ENCODE measurements at regions not wholly inside any gene's neighbourhood (a gene's known extent, or its start where the extent isn't known, plus 50 kb on each side); places are given as distances from the start of the nearest gene placed in this dataset.

DNA sequence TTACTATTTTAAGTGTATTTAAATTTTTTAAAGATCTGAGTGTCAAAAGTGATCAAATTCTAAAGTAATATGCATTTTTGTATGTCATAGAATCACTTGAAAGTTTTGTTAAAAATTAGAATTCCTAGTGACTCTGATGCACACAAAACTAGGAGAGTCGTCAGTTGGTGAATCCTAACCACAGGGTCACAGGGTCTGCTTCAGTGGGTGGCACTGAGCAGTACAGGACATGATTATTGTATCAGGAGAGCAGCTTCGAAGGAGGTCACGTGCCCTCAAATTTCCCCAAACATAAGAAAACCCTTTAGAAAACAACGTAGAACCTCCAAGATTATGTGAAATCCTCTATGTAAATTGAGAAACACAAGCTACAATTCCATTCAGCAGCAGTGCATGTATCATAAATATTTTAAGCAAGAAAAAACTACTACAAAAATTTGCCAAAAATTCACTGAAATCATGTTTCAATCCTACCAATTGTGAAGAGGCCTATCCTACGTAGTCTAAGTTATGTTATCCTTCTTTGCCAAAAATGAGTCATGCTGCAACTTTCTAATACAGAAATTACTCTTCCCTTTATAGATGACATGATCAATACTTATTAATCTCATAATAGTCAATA lies 323.6 kb downstream of the AASDHPPT start:
- no peak for DNase-seq (ENCODE audit: low read depth, low spot score)

DNA sequence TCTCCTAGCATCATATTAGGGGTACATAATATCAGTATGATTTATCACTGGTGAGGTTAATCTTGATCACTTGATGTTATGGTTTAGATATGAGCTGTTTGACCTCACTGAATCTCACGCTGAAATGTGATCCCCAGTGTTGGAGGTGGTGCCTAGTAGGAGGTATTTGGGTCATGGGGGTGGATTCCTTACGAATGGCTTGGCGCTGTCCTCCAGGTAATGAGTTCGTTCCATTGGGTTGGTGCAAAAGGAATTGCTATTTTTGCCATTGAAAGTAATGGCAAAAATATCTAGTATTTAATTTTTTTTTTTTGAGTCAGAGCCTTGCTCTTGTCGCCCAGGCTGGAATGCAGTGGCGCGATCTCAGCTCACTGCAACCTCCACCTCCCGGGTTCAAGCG lies 326.3 kb downstream of the AASDHPPT start:
- DNase-seq (ENCODE audit: low read depth, low spot score): no peak

DNA sequence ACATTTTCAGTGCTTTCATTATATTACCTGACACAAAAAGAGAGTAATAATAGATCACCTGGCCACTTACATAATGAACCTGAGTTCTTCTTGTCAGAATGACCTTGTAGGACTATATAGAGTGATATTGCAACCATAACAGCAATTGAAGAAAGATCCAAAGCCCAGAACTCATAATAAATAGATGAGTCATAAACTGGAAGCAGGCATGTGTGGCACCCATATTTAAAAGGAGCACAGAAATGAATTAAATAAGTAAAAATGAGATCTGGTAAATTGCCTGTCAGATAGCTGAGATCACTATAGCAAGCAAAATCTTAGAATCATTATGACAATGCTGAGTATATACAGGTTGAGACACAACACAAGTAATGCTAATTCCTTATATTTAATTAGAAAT lies 331.8 kb downstream of the AASDHPPT start:
- DNase-seq (ENCODE audit: low read depth, low spot score): no peak

DNA sequence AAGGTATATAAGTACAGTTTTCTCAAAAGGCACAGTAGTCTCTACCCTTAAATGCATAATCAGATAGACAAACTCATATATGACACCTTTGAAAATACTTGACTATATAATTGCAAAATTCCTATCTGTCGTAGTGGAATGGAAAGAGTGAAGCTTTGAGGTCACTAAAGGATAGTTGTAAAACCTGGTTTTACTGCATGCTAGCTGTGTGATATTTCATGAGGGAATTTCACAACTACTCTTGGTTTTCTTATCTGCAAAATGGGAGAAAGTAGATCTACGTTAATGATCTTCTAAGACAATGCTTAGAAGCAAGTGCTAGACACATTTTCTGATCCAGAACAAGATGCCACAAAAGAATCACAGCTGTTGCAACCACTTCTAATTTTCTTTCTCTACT lies 332.2 kb downstream of the AASDHPPT start:
- DNase-seq (ENCODE audit: low read depth, low spot score): no peak

DNA sequence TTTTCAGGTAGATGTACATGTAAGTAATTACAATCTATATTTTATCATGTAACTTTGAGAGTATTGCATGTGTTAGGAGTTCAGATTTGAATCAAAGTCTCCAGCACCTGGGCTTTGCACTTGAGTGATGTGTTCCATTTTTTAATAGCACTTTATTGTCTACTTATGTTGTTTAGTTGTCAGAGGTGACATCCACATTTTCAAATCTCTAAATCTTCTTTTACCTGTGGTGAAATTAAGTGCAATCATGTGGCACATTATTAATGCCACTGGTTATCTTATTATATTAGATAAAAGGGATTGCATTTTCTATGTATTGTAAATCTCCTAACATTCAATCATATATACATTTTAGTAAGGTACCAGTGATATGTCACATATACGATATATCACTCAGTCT lies 333.4 kb downstream of the AASDHPPT start:
- DNase-seq (ENCODE audit: low read depth, low spot score): no peak

DNA sequence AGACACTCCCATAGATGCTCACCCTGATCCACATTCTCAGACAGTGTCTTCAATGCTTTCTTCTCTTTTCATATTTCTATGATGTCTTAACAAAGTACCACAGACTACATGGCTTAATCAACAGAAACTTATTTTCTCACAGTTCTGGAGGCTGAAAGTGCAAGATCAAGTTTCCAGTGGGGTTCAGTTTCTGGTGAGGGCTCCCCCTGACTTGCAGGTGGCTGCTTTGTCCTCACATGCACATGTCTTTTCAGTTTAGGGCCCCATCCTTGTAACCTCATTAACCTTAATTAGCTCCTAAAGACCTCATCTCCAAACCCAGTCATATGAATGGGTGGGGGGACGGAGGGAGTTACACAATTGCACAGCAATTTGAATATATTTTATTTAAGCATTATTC lies 335.8 kb downstream of the AASDHPPT start:
- DNase-seq (ENCODE audit: low read depth, low spot score): no peak

DNA sequence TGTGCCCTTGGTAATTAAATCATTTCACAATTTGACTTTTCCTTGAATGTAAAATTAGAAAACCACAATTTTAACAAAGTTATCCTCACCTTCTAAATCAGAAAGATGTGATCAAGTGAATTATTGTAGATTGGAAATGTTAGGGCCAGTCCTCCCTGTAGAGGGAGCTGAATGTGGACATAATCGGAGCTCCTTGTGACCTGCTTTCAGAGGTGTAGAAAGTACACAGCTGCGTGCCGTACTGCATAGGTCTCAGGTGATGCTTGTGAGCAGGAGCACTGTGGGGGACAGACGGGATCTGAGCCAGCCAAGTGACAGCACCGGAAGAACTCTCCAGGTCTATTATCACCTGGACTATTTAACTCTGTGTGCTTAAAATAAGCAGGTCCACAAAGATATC lies 338.0 kb downstream of the AASDHPPT start:
- no peak for DNase-seq (ENCODE audit: low read depth, low spot score)

DNA sequence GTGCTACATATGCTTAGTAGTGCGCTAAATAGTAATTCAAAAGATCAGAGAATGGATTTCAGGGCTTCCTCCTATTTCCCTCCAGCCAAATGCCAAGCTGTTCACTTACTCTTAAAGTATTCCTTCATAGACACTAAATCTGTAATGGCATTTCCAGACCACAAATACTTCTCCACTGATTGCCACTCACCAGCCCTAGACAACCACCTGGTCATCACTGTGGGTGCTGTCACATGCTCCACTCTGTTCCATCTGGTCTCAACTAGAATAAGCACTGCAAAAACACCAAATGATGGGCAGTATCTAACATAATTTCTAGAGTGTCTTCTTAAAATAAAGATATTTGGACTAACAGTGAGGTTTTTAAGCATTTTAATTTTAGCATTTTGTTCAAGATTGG lies 341.3 kb downstream of the AASDHPPT start:
- no peak for DNase-seq (ENCODE audit: low read depth, low spot score)

DNA sequence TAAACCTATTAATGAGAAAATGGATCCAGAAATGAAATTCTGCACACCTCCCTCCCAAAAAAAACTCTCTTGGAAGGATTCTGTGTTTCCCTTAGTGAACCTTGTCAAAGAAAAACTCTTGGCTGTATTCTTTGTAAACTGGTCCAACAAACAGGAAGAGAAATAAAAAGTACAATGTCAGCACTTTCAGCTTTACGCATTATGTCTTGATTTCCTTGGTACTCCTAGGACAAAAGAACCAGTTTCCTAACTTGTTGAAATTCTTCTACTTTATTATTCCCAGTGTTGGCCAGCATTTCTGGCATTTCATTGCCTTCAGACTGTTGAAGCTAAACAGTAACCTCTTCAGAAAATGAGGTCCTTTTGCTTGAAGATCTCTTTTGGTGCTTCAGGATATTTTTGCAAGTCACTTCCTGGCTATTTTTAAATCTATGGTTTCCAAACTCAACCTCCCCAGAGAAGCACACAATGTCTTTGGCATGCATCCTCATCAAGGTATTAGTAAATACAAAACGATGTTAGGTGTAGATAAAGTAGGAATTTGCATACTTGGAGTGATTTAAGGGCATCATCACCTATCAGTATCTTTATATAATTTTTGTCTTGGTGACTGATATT lies 342.7 kb downstream of the AASDHPPT start:
- no peak for DNase-seq (ENCODE audit: low read depth, low spot score)

DNA sequence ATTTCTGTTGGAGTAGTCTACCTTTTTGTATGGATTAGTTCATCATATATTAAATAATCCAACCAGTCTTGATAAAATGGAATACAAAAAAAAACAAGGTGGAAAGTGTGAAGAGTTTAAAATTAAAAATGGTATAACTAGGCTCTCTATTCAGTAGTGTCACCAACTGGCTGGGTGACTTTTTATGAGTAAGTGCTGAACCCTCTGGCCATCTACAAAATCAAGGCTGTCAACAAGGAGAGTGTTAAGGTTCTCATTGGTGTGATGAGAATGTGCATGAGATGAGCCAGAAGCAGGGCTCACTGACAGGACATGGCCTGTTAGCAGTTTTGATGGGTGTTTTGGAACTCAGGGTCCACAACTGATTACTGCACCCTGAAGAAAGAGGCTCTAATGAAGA lies 343.2 kb downstream of the AASDHPPT start:
- no peak for DNase-seq (ENCODE audit: low read depth, low spot score)

DNA sequence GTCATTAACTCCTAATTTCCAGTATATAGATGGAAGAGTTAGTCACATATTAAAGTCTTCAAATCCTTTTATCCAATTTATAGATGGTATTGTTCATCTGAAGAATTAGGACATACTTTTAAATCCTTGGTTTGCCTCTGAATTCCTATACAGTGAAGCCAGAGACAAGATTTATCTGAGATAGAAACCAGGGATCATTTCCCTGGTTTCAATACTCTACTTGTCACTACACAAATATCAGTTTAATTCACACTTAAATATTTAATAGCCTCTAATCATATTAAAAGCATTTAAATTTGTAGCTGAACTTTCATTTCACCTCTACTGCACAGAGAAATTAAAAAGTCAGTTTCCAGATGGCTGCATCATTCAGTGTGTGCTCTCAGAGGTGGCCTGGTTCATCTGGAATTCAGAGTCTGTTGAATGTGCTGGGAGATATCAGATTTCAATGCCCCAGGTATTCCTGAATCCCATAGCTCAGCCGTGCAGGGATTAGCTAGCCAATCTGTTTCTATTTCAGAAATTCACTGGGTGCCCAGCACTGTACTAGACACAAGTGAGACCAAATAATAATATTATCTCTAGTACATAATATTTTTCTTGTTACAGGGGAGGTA lies 344.3 kb downstream of the AASDHPPT start:
- DNase-seq (ENCODE audit: low read depth, low spot score): no peak

DNA sequence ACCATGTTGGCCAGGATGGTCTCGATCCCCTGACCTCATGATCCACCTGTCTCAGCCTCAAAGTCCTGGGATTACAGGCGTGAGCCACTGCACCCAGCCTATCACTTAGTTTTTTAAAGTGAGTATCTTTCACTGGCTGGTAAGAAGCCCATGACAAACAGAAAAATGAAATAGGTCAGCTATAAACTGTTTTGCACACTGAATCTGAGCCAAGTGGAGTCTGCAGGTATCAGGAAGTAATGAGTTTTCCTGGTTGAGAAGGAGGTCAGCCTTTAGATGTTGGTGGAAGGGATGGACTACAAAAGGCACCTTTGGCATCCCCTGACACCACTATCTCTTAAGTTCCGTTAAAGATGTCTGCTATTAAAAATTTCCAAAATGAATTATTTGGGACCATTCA lies 345.1 kb downstream of the AASDHPPT start:
- DNase-seq (ENCODE audit: low read depth, low spot score): no peak

DNA sequence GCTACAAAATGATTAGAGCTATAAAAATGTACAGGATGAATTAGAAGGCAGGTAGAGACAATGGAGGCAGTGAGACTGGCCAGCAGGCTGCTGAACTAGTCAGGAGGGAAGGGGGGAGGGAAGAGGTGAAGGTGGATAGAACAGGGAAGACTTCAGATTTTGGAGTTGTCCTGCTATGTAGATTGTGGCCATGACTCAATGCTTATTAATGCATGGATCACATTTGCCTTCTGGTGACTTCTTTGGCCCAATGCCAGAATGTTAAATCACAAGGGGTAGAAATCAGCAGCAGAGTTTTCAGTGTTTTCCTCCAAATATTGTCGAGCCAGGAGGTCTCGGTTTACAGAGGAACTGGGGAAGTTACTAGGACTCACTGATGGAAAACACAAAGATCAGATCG lies 346.6 kb downstream of the AASDHPPT start:
- peak; percentile 37 for DNase-seq (ENCODE audit: low read depth, low spot score)

DNA sequence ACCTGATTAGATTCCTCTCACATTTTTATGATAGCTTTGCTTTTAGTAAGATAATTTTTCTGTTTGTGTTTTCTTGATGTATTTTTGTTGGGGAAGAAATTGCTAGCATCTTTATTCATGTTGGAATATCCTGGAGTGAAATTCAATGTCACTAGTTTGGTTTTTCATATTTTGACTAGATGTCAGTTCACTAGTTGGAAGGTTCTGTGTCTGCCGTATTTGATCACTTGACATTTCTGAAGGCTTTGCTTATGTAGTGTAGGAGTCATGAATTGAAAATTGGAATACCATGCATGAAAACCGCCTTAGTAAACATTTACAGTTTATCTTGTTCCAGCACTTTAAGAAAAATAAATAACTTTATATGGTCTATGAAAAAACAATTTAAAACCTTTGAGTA lies 348.4 kb downstream of the AASDHPPT start:
- no peak for DNase-seq (ENCODE audit: low read depth, low spot score)

DNA sequence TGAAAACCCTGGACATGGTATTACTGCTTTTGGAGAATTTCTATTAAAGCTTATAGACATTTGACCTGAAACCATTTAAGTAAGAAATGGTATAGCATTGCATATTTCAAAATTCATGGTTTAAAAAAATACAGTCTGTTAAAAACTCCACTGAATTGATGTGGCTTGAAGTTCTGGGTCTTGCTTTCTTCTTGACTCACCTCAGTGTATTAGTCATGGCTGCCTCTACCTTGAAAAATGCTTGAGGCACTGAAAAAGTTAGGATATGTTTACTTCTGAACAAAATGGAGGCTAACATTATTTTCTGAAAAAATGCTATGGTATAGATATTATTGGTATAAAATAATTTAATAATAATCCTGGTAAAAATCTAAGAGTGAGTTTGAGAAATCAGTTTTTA lies 349.2 kb downstream of the AASDHPPT start:
- DNase-seq (ENCODE audit: low read depth, low spot score): no peak

DNA sequence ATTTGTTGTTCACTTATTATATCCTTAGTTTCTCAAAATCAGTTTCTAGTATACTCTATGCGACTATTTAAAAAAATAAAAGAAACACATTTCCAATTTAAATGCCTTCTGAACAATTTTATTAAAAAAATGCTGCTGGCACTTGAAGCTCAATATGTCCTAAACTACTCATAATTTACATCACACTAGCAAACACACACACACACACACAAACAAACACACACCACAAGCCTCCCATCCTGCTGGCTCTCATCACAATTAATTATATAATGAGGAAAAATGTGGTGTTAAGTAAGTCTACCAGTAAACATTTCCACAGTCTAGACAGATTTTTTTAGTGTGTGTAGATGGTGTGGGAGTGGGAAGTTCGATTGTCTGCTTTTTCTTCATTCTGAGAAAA lies 350.3 kb downstream of the AASDHPPT start:
- DNase-seq (ENCODE audit: low read depth, low spot score): no peak

DNA sequence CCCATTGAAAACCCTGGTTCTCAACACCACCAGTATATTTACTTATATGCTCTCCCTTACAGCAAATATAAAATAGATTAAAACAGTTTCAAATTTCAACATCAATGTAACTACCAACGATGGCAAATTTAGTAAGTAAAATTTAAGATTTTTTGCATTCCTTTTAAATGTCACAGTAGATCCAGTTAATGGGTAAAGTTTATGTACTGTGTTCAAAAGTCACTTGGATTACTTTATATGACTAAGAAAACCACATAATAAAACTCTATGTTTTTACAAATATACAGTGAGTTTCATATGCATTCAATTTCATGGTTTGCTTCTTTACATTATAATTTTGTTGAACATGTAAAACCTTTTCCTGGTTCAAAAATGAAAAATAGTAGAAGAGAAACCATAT lies 364.6 kb downstream of the AASDHPPT start:
- DNase-seq (ENCODE audit: low read depth, low spot score): no peak

DNA sequence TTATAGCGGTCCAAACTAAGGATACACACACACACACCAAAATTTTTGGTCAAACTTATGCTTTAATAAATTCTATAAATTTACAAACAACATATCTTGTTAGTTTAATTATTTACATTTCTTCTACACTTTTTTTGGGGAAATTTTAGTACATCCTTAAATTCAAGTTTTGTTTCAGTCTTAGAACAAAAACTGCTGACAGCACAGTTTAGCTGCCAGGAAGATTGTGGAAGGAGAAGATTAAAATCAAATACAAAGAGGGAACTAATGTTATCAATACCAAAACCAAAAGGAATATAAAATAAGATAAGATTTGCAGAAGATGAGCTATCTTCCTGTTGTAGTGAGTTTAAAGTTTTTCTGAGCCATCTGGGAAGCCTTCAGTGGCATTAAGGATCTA lies 368.8 kb downstream of the AASDHPPT start:
- DNase-seq (ENCODE audit: low read depth, low spot score): no peak

DNA sequence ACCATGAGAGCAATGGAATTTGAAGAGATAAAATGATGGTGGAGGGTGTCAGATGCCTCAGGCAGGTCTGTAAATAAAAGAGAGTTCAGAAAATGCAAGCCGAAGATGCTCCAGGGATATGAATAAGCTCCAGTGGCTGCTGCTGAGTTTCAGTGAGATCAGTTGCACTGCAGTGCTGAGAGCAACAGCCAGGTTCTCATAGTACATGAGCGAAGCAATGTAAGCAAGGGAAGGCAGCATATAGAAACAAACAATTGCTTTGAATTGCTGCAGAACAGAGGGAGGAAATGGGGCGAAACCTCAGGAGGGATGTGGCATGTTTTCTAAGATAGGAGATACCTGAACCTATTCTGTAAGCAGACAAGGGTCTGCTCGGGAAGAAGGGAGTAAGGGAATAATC lies 369.5 kb downstream of the AASDHPPT start:
- no peak for DNase-seq (ENCODE audit: low read depth, low spot score)

DNA sequence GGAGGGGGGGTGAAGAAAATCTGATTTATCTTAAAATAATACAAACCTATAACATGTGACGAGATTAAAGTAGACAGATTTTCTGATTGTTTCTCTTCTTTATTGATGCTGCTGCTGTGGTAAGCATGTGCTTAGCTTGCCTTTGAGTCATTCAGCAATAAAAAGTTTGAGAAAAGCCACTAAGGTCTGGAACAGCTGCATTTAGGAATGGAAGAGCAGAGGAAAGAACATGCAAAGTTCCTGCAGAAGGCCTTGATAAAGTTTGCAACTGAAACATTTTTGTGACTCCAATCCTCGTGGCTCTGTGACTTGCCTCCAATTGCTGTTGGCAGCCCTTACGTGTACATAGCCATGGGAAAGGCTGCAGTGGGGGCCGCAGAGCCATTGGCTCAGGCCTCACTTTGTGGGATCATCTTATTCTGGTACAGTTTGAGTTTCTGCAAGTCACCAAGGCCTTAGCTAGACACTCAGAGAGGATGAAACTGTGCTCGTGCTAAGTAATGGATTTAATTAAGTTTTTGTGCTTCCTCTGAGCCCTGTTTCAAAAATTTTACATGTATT lies 370.2 kb downstream of the AASDHPPT start:
- DNase-seq (ENCODE audit: low read depth, low spot score): no peak

DNA sequence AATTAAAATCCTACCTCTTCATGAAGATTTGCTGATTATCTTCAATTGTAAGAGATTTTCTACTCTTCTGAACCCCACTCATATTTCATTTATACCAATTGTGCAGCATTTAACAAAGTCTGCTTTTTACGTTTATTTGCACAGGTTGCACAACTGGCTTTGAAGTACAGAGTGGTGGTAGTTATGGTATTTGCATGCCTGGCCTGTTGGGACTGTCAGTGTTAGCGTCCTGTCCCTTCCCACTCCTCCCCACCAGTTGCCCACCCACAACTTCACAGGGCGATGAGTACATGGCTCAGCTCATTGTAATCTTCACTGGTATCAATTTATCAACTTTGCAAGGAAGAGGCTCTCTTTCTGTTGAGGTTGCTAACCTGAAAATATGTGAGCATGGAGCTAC lies 372.3 kb downstream of the AASDHPPT start:
- no peak for DNase-seq (ENCODE audit: low read depth, low spot score)

DNA sequence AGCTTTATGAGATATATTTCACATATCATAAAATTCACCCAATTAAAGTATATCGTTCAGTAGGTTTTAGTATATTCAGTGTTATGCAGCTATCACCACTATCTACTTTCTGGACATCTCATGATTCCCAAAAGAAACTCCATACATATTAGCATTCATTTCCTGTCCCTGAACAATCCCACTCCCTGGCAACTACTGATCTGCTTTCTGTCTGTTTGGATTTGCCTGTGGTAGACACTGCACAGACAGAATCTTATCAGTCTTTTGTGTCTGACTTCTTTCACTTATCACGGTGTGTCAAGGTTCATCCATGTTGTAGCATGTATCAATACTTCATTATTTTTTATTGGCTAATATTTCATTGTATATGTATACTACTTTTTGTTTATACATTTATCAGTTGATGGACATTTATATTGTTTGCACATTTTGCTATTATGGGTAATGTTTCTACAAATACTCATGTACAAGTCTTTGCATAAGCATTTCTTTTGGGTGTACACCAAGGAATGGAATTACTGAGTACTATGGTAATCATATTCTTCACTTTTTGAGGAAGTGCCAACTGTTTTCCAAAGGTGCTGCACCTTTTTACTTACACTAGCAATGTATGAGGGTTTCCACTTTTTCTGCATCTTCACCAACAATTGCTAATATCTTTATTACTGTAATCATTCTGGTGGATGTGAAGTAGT lies 373.9 kb downstream of the AASDHPPT start:
- DNase-seq (ENCODE audit: low read depth, low spot score): no peak

DNA sequence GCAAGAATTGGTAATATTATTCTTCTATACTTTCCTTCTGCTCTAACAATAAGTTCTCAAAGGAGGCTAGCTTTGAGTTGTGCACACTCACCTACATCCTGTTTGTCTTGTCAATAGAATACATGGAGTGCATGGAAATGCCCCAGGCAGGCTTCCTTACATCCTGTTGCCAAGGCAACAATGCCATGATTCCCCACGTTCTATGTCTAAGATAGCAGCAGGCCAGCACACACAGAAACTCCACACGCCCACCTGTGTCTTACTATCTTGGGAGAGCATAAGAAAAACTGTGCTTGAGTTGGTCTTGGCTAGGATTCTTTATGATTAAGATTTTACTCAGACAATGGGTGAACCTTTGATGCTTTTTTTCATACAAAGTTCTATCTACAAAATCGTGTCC lies 379.2 kb downstream of the AASDHPPT start:
- no peak for DNase-seq (ENCODE audit: low read depth, low spot score)
